ENCODE measurements at regions not wholly inside any gene's neighbourhood (a gene's known extent, or its start where the extent isn't known, plus 50 kb on each side); places are given as distances from the start of the nearest gene placed in this dataset.

GRCh38 chr13:67374391-67374790, 144.3 kb upstream of the PCDH9 start:
- TF ChIP-seq, protein P1, sequence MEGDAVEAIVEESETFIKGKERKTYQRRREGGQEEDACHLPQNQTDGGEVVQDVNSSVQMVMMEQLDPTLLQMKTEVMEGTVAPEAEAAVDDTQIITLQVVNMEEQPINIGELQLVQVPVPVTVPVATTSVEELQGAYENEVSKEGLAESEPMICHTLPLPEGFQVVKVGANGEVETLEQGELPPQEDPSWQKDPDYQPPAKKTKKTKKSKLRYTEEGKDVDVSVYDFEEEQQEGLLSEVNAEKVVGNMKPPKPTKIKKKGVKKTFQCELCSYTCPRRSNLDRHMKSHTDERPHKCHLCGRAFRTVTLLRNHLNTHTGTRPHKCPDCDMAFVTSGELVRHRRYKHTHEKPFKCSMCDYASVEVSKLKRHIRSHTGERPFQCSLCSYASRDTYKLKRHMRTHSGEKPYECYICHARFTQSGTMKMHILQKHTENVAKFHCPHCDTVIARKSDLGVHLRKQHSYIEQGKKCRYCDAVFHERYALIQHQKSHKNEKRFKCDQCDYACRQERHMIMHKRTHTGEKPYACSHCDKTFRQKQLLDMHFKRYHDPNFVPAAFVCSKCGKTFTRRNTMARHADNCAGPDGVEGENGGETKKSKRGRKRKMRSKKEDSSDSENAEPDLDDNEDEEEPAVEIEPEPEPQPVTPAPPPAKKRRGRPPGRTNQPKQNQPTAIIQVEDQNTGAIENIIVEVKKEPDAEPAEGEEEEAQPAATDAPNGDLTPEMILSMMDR (IDR thresholded peaks at IDR 0.05): no peak
- TF ChIP-seq POLR2AphosphoS5 (IDR thresholded peaks at IDR 0.05) (no peak), POLR2A (IDR thresholded peaks at IDR 0.05) (no peak)

Data from transverse colon (tissue), 4 donors.